Nucleus accumbens (tissue), 56 donors: ENCODE measurements at regions not wholly inside any gene's neighbourhood (a gene's known extent, or its start where the extent isn't known, plus 50 kb on each side); places are given as distances from the start of the nearest gene placed in this dataset.

Experiments used
- DNase-seq, 56 donors: peaks; one replicate each; lab custom pipeline; 2025; lab: John Stamatoyannopoulos, UW

- no peak for DNase-seq
Observed at GRCh38 chr7:18302097-18302496, 193.5 kb upstream of the HDAC9 start.

- no peak for DNase-seq
Observed at GRCh38 chr7:18305866-18306265, 189.7 kb upstream of the HDAC9 start.

- DNase-seq: no peak
Observed at GRCh38 chr7:18306696-18307095, 188.9 kb upstream of the HDAC9 start.

- no peak for DNase-seq
Observed at GRCh38 chr7:18308938-18309337, 186.6 kb upstream of the HDAC9 start.

DNA sequence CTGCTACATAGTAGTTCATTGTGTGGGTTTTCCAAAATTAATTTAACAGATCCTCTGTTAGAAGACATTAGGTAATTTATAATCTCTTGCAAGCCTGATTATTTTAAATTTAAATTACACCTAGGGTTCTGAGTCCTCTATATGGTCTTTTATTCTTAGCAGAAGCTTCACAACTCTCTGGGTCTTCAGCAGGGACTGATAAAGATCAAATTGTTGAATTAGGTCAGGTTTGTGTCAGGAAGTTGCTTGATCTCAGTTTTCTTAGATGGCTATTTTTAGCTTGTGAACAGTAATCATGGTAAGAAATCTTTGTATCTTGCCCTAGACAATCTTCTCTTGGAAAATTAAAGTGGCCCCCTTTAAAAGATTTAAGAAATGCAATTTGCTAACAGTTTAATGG lies 183.1 kb upstream of the HDAC9 start:
- DNase-seq: no peak

DNA sequence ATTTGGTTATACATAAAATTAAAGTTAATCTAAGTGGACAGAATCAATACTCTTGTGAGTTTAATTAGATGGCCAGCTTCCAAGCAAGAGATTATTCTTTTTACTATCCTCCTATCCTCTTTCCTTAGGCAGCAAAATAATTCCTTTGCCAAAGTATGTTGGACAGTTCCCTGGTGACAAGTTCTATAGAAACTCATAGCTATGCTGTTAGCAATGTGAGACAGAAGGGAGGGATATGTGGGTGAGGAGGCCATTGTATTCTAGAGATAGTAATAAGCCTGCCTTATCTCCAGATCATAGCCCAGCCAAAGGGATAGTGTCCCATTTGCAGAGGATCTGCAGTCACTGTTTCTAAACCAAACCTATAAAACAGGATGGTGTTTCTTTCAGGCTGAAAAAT lies 181.6 kb upstream of the HDAC9 start:
- DNase-seq: no peak

- no peak for DNase-seq
Observed at GRCh38 chr7:18315241-18315640, 180.3 kb upstream of the HDAC9 start.

DNA sequence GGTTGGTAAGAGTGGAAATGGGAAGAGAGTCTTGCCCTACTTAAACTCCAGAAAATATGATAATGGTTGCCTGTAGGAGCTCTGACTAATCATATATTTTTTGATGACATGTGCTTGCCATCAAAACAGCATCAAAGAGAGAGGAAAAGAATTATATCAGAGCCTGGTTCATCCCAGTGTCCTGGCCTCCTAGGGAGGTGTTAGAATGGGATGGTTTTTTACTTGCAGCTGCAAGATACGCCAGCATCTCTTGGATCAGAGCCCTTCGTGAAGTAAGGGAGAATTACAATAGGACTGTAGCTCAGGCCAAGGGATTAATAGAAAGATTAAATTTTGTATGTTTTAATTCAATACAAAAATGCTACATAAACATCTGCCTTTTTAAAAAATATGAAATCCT lies 177.6 kb upstream of the HDAC9 start:
- no peak for DNase-seq

DNA sequence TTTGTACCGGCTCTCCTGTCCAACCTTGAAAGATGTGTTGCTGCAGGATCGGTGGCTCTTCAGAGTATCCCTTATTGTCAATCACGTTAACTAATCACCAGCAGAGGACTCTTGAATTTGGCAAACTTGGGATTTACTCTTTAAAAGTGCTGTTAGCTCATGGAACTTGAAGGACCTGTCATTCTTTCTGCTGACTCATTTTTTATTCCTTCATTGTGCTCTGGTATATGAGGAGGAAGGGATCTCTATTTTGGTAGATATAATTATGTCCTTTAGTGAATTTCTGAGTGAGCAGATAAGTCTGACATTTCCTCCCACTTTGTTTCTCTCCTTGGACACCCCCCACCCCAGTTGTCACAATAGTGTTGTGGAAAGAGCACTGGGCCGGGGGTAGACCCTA lies 175.1 kb upstream of the HDAC9 start:
- no peak for DNase-seq

DNA sequence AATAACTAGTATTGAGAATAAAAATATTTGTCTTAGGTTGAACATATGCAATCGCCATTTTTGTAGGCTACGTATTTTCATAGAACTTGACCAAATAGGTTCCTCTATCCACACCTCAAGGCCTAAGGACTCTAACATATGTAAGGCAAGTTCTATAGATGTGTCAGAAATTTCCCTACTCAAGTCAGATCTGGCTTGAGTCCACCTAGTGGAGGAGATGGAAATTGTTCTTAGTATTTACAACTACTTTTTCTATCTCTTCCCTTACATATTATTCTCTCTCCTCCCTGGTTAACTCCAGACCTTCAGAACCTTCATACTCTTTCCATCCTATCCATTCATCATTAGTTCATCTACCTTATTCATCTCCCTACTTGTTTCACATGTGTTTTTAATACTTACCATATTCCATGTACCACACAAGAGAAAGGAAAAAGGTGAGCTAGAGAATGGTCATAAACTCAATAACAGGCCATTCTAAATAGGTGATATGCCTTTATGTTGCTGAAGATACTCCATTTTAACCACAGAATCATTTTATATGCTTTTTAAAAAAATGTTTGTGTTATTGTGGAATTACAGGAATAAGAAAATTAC lies 174.5 kb upstream of the HDAC9 start:
- no peak for DNase-seq

- no peak for DNase-seq
Observed at GRCh38 chr7:18330548-18330947, 165.0 kb upstream of the HDAC9 start.

- DNase-seq: no peak
Observed at GRCh38 chr7:18336626-18337025, 158.9 kb upstream of the HDAC9 start.

- DNase-seq: no peak
Observed at GRCh38 chr7:18337048-18337809, 158.3 kb upstream of the HDAC9 start.

- no peak for DNase-seq
Observed at GRCh38 chr7:18338910-18339523, 156.5 kb upstream of the HDAC9 start.

DNA sequence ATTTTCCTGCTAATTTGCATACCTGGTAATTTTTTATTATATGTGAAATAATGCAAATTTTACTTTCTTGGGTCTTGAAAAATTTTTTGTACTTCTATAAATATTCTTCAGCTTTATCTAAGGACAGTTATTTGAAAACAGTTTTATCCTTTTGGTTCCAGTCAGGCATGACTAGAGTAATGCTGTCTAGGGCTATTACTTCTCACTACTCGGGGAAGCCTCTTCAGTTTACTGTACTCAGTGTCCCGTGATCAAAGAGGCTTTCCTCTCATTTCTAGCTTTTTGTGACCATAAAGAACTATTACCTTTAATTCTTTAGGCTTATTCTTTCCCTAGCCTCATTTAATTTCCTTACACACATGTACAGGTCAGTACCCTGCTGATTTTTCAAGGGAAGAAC lies 153.8 kb upstream of the HDAC9 start:
- DNase-seq: no peak

GRCh38 chr7:18343047-18343446 lies 152.5 kb upstream of the HDAC9 start:
- DNase-seq: no peak

DNA sequence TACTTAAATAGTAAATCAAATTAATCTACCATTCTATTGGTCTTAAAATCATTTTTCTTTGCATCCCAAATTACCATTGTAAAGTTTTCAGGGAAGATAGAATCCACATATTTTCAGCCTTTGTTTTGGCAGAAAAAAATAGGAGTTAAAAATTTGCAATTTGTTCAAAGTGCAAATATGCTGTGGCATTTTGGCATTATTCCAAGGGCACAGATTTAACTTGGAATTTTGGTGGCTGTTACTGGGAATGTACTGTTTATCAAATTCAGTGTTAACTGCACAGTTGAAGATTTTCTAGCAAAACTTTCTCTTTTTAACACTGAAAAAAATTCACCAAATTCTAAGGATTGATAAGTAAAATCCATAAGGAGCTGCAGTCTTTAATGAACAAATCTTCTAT lies 151.0 kb upstream of the HDAC9 start:
- DNase-seq: no peak

GRCh38 chr7:18345641-18346234 lies 149.8 kb upstream of the HDAC9 start:
- peak in 17 of 56 donors; percentile 1 to 56 (median 7) for DNase-seq

DNA sequence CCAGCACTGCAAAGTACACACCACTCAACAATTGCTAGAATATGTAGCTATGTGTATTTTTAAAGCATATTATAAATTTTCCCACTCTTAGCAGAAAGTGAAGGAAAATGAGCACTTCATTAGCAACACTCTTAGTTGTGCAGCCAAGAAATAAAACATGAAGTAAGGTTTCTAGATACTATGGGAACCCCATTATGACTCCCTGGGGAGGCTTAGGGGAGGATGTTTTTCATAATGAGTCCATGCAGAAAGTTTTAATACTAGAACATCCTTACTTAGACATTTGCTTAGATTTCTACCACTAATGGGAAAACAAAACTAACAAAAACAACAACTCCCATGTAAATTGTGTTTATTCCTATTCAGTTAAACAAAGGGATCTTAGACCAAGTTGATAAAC lies 148.4 kb upstream of the HDAC9 start:
- DNase-seq: no peak

DNA sequence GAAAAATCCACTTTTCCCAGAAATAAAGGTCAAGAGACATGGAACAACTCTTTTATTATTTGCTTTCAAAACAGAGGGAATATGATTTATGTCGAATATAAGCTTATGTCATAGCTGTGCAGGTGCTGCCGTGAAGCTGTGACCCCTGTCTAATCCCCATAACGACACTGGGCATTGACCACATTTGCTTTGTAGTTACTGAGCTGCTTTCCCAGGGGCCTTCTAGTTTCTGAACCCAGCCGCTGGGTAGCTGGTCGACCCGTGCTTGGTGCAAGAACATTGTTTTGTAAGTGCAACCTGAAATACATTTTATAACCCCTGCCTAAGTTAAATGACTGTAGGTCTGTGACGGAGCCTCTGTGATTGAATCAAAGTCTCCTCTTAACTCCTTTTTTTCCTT lies 144.9 kb upstream of the HDAC9 start:
- DNase-seq: no peak
